H1 (cell line): ENCODE measurements at regions not wholly inside any gene's neighbourhood (a gene's known extent, or its start where the extent isn't known, plus 50 kb on each side); places are given as distances from the start of the nearest gene placed in this dataset.

Source experiments
- CTCF ChIA-PET: fragments of 300-600 bp; sonication (Branson Sonifier 250); formaldehyde crosslinking; loops from one replicate; lab custom pipeline; 2021; ENCODE audit not compliant: partially characterized antibody; lab: Charles Lee
- POLR2A ChIA-PET: fragments of 300-600 bp; sonication (Branson Sonifier 250); formaldehyde crosslinking; loops from one replicate; lab custom pipeline; 2021; ENCODE audit warnings: inconsistent platforms; ENCODE audit not compliant: partially characterized antibody; lab: Charles Lee
- DNase-seq, 2 experiments: peaks; one replicate each; pipeline versions ENCODE4 v3.0.0 to v3.0.0-alpha.2; 2010 to 2022; ENCODE audit warnings: low spot score in 2 of 2, low read depth in 1 of 2, mixed read lengths in 1 of 2
- FAIRE-seq: peaks from 2 replicates; lab custom pipeline; 2011; peaks lifted over from hg19 to GRCh38; lab: Jason Lieb, UNC
- H2AFZ ChIP-seq: 2 replicates; pipeline ENCODE4 v1.8.1; 2012; ENCODE audit warnings: low read length, inconsistent platforms
- H2AK5ac ChIP-seq: 2 replicates; pipeline ENCODE4 v1.6.1; 2013; ENCODE audit warnings: low read depth, low read length
- H2BK120ac ChIP-seq: replicated peaks from 2 replicates; pipeline ENCODE3; 2013; ENCODE audit warnings: low read depth, low read length, inconsistent platforms
- H2BK12ac ChIP-seq: 2 replicates; pipeline ENCODE4 v1.6.1; 2013; ENCODE audit warnings: low read depth, low read length
- H2BK15ac ChIP-seq: 2 replicates; pipeline ENCODE4 v1.6.1; 2013; ENCODE audit warnings: low read length
- H2BK20ac ChIP-seq: 2 replicates; pipeline ENCODE4 v1.6.1; 2013; ENCODE audit warnings: low read length
- H2BK5ac ChIP-seq: 2 replicates; pipeline ENCODE4 v1.6.1; 2013; ENCODE audit warnings: low read depth, low read length
- H3K14ac ChIP-seq: 2 replicates; pipeline ENCODE4 v1.6.1; 2013; ENCODE audit warnings: inconsistent platforms; ENCODE audit not compliant: insufficient read length
- H3K18ac ChIP-seq: 2 replicates; pipeline ENCODE4 v1.6.1; 2013; ENCODE audit warnings: low read length; ENCODE audit errors: extremely low read depth
- H3K23ac ChIP-seq: 2 replicates; pipeline ENCODE4 v1.6.1; 2013; ENCODE audit warnings: inconsistent platforms; ENCODE audit not compliant: insufficient read length
- H3K23me2 ChIP-seq: 2 replicates; pipeline ENCODE4 v1.6.1; 2013; ENCODE audit warnings: low read depth, low read length
- H3K27ac ChIP-seq: 2 replicates; pipeline ENCODE4 v1.6.1; 2011; ENCODE audit warnings: low read depth, low read length, inconsistent platforms
- H3K27me3 ChIP-seq, 4 experiments: replicated peaks in 1 of 4; 1 replicate in 1 of 4; 2 replicates in 3 of 4; pipeline versions ENCODE4 v1.6.1 to v1.8.1; 2011 to 2013; ENCODE audit warnings: low read length in 3 of 4, mild to moderate bottlenecking in 3 of 4, inconsistent platforms in 2 of 4, mixed read lengths in 2 of 4, moderate library complexity in 1 of 4; ENCODE audit not compliant: control insufficient read depth in 3 of 4, insufficient read depth in 3 of 4; ENCODE audit errors: extremely low read depth in 1 of 4
- H3K36me3 ChIP-seq, 4 experiments: 2 replicates each; pipeline versions ENCODE4 v1.6.1 to v1.8.1; 2011 to 2013; ENCODE audit warnings: mild to moderate bottlenecking in 4 of 4, low read length in 3 of 4, moderate library complexity in 2 of 4, control low read depth in 1 of 4, inconsistent platforms in 1 of 4; ENCODE audit not compliant: insufficient read depth in 4 of 4, control insufficient read depth in 2 of 4
- H3K4ac ChIP-seq: replicated peaks from 2 replicates; pipeline ENCODE3; 2013; ENCODE audit warnings: low read length, low read depth, mixed read lengths, inconsistent platforms; ENCODE audit not compliant: insufficient read length
- H3K4me1 ChIP-seq, 4 experiments: replicated peaks in 1 of 4; 1 replicate in 1 of 4; 2 replicates in 3 of 4; pipeline versions ENCODE4 v1.6.1 to v1.8.1; 2011 to 2013; ENCODE audit warnings: low read length in 3 of 4, inconsistent platforms in 2 of 4, mixed read lengths in 1 of 4; ENCODE audit not compliant: insufficient read depth in 4 of 4, control insufficient read depth in 3 of 4
- H3K4me2 ChIP-seq, 2 experiments: 2 replicates each; pipeline versions ENCODE4 v1.6.1 to v1.8.1; 2011 to 2013; ENCODE audit warnings: low read depth in 2 of 2, low read length in 2 of 2, control low read depth in 1 of 2, inconsistent platforms in 1 of 2, mild to moderate bottlenecking in 1 of 2; ENCODE audit not compliant: insufficient read depth in 1 of 2
- H3K4me3 ChIP-seq, 4 experiments: fragments of 200-600, 300-600 bp in 1 of 4; sonication (generic), shearing (Covaris generic), sonication (Bioruptor Twin) in 1 of 4; 2 replicates each; pipeline versions ENCODE4 v1.5.1 to v1.8.1; 2011 to 2016; ENCODE audit warnings: low read length in 4 of 4, low read depth in 3 of 4, control low read depth in 2 of 4, inconsistent platforms in 2 of 4, mild to moderate bottlenecking in 2 of 4, mixed read lengths in 1 of 4, moderate library complexity in 1 of 4; ENCODE audit not compliant: insufficient read depth in 2 of 4; ENCODE audit errors: extremely low read depth in 1 of 4
- H3K56ac ChIP-seq: replicated peaks from 2 replicates; pipeline ENCODE3; 2013; ENCODE audit warnings: low read depth, mild to moderate bottlenecking, mixed read lengths, low read length, inconsistent platforms; ENCODE audit not compliant: insufficient read length
- H3K79me1 ChIP-seq: 2 replicates; pipeline ENCODE4 v1.6.1; 2013; ENCODE audit warnings: low read depth, low read length, control low read depth
- H3K79me2 ChIP-seq, 2 experiments: 2 replicates each; pipeline versions ENCODE4 v1.6.1 to v1.8.1; 2012 to 2013; ENCODE audit warnings: low read length in 2 of 2, mild to moderate bottlenecking in 2 of 2, inconsistent platforms in 1 of 2; ENCODE audit not compliant: insufficient read depth in 2 of 2, control insufficient read depth in 1 of 2
- H3K9ac ChIP-seq, 4 experiments: replicated peaks in 1 of 4; 1 replicate in 1 of 4; 2 replicates in 3 of 4; pipeline versions ENCODE4 v1.6.1 to v1.8.1; 2011 to 2013; ENCODE audit warnings: low read depth in 3 of 4, low read length in 3 of 4, control low read depth in 2 of 4, mild to moderate bottlenecking in 2 of 4, moderate library complexity in 2 of 4, inconsistent platforms in 1 of 4; ENCODE audit errors: extremely low read depth in 1 of 4
- H3K9me3 ChIP-seq, 2 experiments: 2 replicates each; pipeline versions ENCODE4 v1.6.1 to v1.8.1; 2012 to 2013; ENCODE audit warnings: mild to moderate bottlenecking in 2 of 2, moderate library complexity in 2 of 2, control low read depth in 1 of 2, inconsistent platforms in 1 of 2, low read depth in 1 of 2, low read length in 1 of 2, mixed read lengths in 1 of 2; ENCODE audit not compliant: insufficient read depth in 2 of 2
- H4K20me1 ChIP-seq, 2 experiments: replicated peaks in 1 of 2; 2 replicates each; pipeline versions ENCODE3 to v1.8.1; 2011 to 2013; ENCODE audit warnings: inconsistent platforms in 2 of 2, low read length in 2 of 2, mild to moderate bottlenecking in 1 of 2; ENCODE audit not compliant: insufficient read depth in 2 of 2, control insufficient read depth in 1 of 2
- H4K5ac ChIP-seq: 2 replicates; pipeline ENCODE4 v1.6.1; 2013; ENCODE audit warnings: low read length, low read depth, mixed read lengths, inconsistent platforms; ENCODE audit not compliant: insufficient read length
- H4K8ac ChIP-seq: 2 replicates; pipeline ENCODE4 v1.8.0; 2013; ENCODE audit warnings: mild to moderate bottlenecking, moderate library complexity, low read length, inconsistent platforms; ENCODE audit not compliant: insufficient read depth; ENCODE audit errors: extremely low read depth
- H4K91ac ChIP-seq: replicated peaks from 2 replicates; pipeline ENCODE3; 2013; ENCODE audit warnings: low read length, mixed read lengths, inconsistent platforms; ENCODE audit not compliant: insufficient read length
- ASH2L ChIP-seq: fragments of 200-600, 300-600 bp; sonication (generic); IDR thresholded peaks from one replicate; pipeline ENCODE4 v1.7.1; 2017; ENCODE audit warnings: low read length
- BACH1 ChIP-seq: IDR thresholded peaks from 2 replicates; pipeline ENCODE4 v1.6.1; 2012; ENCODE audit warnings: low read length, improper control_type of control experiment
- CHD2 ChIP-seq: IDR thresholded peaks from 2 replicates; pipeline ENCODE4 v1.6.1; 2012; ENCODE audit warnings: low read length, improper control_type of control experiment
- CREB1 ChIP-seq: IDR thresholded peaks from 2 replicates; pipeline ENCODE4 v1.6.1; 2012; ENCODE audit warnings: inconsistent platforms
- EGR1 ChIP-seq: IDR thresholded peaks from 2 replicates; pipeline ENCODE4 v1.6.1; 2011; ENCODE audit warnings: low read depth, low read length, borderline replicate concordance
- GTF2F1 ChIP-seq: IDR thresholded peaks from 2 replicates; pipeline ENCODE4 v1.6.1; 2012; ENCODE audit warnings: low read depth, low read length, improper control_type of control experiment, borderline replicate concordance
- KDM4A ChIP-seq: IDR thresholded peaks from one replicate; pipeline ENCODE4 v1.7.1; 2012; ENCODE audit warnings: low read depth, mild to moderate bottlenecking, moderate library complexity, low read length, inconsistent platforms; ENCODE audit not compliant: severe bottlenecking
- POLR2A ChIP-seq, 2 experiments: IDR thresholded peaks; 1 replicate in 1 of 2; 2 replicates in 1 of 2; pipeline ENCODE4 v1.6.1; 2011; ENCODE audit warnings: low read depth in 2 of 2, low read length in 2 of 2, mild to moderate bottlenecking in 2 of 2; ENCODE audit errors: control extremely low read depth in 1 of 2
- POLR2AphosphoS5 ChIP-seq: IDR thresholded peaks from 2 replicates; pipeline ENCODE4 v1.6.1; 2011; ENCODE audit warnings: low read depth, low read length
- RBBP5 ChIP-seq: IDR thresholded peaks from 2 replicates; pipeline ENCODE4 v1.7.1; 2012; ENCODE audit warnings: low read depth, mild to moderate bottlenecking, inconsistent platforms, low read length, moderate library complexity, borderline replicate concordance
- RXRA ChIP-seq: IDR thresholded peaks from 2 replicates; pipeline ENCODE4 v1.6.1; 2011; ENCODE audit warnings: low read depth, mild to moderate bottlenecking, low read length, moderate library complexity; ENCODE audit not compliant: insufficient read depth
- TAF7 ChIP-seq: optimal IDR thresholded peaks from 2 replicates; pipeline ENCODE3; 2011; ENCODE audit warnings: low read depth, mild to moderate bottlenecking, inconsistent platforms, low read length, moderate library complexity, borderline replicate concordance
- WGBS, 2 experiments: shearing (Covaris generic) in 1 of 2; methylation state at CpG; one replicate each; pipeline versions ENCODE4 v1.1.6 to v1.1.7; 2013 to 2015; ENCODE audit warnings: low lambda C conversion rate in 2 of 2, mixed read lengths in 2 of 2, inconsistent platforms in 1 of 2, low coverage in 1 of 2, missing lambda C conversion rate in 1 of 2; ENCODE audit not compliant: insufficient replicate concordance in 2 of 2, insufficient coverage in 1 of 2, insufficient read length in 1 of 2; ENCODE audit errors: extremely low coverage in 1 of 2, missing lambda C conversion rate in 1 of 2; 5-methylcytosine and 5-hydroxymethylcytosine counted together
- TF ChIP-seq, protein P1 (sequence below): IDR thresholded peaks from 2 replicates; pipeline ENCODE4 v1.6.1; 2011; ENCODE audit warnings: low read length, improper control_type of control experiment
- TF ChIP-seq, protein P2 (sequence below): IDR thresholded peaks from 2 replicates; pipeline ENCODE4 v1.6.1; 2012; ENCODE audit warnings: inconsistent platforms

DNA sequence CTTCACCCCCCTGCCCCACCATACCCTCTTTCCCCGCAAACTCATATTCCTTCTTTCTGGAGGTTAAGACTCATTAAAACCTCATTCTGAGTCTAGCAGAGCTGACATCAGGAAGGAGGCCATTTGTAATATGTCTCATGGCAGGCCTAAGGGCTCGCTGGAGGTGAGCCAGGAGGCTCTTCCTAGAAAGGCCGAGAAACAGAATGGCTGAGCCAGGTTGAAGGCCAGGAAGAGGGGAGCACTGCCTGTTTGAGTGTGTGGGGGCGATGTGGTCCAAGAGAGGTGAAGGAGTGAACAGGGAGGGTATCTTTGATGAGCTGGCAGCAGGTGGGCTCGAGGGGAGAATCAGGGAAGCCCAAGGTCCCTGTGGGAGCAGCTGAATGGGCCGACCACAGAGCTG lies 317.3 kb downstream of the TLE3 start:
- no peak overlapping the region for H4K8ac ChIP-seq
- H2BK120ac ChIP-seq, result no peak overlapping the region
- FAIRE-seq (no peak), DNase-seq (no peak)
- H2AK5ac ChIP-seq, result no peak overlapping the region
- H3K36me3 ChIP-seq, result no peaks in the 10 kb centered on the region
- H3K27ac ChIP-seq, result no peak overlapping the region
- no peaks in the 10 kb centered on the region for H3K79me2 ChIP-seq
- ChIA-PET POLR2A (interaction anchor here (1.0 to 1.6 kb wide), 2 partner anchors 316 to 317 kb away, joined by 3 read pairs; partner anchors contain the start of gene TLE3), CTCF (interaction anchor here (1.1 to 1.6 kb wide), 2 partner anchors 17 to 127 kb away, joined by 3 to 7 read pairs; no protein-coding TSS in a partner anchor)
- no peak overlapping the region for H2BK20ac ChIP-seq
- H2BK15ac ChIP-seq, result no peak overlapping the region
- H2BK5ac ChIP-seq, result no peak overlapping the region
- no peaks in the 10 kb centered on the region for H3K9me3 ChIP-seq
- no peak overlapping the region for H2AFZ ChIP-seq
- no peaks in the 10 kb centered on the region for H3K27me3 ChIP-seq
- H4K91ac ChIP-seq, result no peak overlapping the region
- no peaks in the 10 kb centered on the region for H3K23me2 ChIP-seq
- no peak overlapping the region for H3K56ac ChIP-seq
- no peak overlapping the region for H4K5ac ChIP-seq
- no peak overlapping the region for H2BK12ac ChIP-seq
- no peaks in the 10 kb centered on the region for H4K20me1 ChIP-seq
- H3K18ac ChIP-seq, result no peak overlapping the region
- H3K4ac ChIP-seq, result no peak overlapping the region
- no peaks in the 10 kb centered on the region; a peak in 2 of 7 replicates for H3K4me1 ChIP-seq
- no peak overlapping the region for H3K4me2 ChIP-seq
- H3K23ac ChIP-seq, result no peak overlapping the region
- H3K14ac ChIP-seq, result no peak overlapping the region
- H3K4me3 ChIP-seq, result no peak overlapping the region
- 71% methylated on average over 5 of the region's 6 CpGs; no CpG with 5 or more reads in 1 of the 2 experiments for WGBS, 2 experiments
- H3K79me1 ChIP-seq, result no peaks in the 10 kb centered on the region
- no peak overlapping the region for H3K9ac ChIP-seq
- TF ChIP-seq EGR1, result no peak
- TF ChIP-seq KDM4A, result no peak
- no peak for TF ChIP-seq RBBP5
- TF ChIP-seq TAF7, result no peak
- TF ChIP-seq, protein P1, sequence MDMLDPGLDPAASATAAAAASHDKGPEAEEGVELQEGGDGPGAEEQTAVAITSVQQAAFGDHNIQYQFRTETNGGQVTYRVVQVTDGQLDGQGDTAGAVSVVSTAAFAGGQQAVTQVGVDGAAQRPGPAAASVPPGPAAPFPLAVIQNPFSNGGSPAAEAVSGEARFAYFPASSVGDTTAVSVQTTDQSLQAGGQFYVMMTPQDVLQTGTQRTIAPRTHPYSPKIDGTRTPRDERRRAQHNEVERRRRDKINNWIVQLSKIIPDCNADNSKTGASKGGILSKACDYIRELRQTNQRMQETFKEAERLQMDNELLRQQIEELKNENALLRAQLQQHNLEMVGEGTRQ, result no peak
- TF ChIP-seq POLR2AphosphoS5, result no peak
- TF ChIP-seq POLR2A (IDR thresholded peaks at IDR 0.05; ENCODE audit: control extremely low read depth in 1 of 2, low read depth in 2 of 2, low read length in 2 of 2), result no peak
- TF ChIP-seq GTF2F1, result no peak
- TF ChIP-seq RXRA, result no peak
- TF ChIP-seq ASH2L, result no peak
- TF ChIP-seq CHD2, result no peak
- TF ChIP-seq CREB1, result no peak
- TF ChIP-seq, protein P2, sequence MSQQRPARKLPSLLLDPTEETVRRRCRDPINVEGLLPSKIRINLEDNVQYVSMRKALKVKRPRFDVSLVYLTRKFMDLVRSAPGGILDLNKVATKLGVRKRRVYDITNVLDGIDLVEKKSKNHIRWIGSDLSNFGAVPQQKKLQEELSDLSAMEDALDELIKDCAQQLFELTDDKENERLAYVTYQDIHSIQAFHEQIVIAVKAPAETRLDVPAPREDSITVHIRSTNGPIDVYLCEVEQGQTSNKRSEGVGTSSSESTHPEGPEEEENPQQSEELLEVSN, result no peak
- no peak for TF ChIP-seq BACH1
